Heart left ventricle (tissue), 13 donors: ENCODE measurements at regions not wholly inside any gene's neighbourhood (a gene's known extent, or its start where the extent isn't known, plus 50 kb on each side); places are given as distances from the start of the nearest gene placed in this dataset.
"Not testable (repeated sequence)": the region's sequence is repeated elsewhere in the genome, so short reads cannot be mapped to it uniquely, and the experiment has no call there.

Experiments
- POLR2A ChIP-seq, 2 donors: fragments of 450-650 bp; IDR thresholded peaks; one replicate each; pipeline ENCODE4 v1.6.1; 2017; ENCODE audit warnings: antibody characterized with exemption in 2 of 2, mild to moderate bottlenecking in 2 of 2, moderate library complexity in 2 of 2
- TF ChIP-seq, protein P1 (sequence below), 12 donors: fragments of 200-600 bp; sonication (generic) in 4 of 12; IDR thresholded peaks; one replicate each; pipeline versions ENCODE4 v1.5.0 to v1.8.0; 2018 to 2022; ENCODE audit warnings: antibody characterized with exemption in 12 of 12, mild to moderate bottlenecking in 5 of 12
- donor health status: ischemic (EF 13 %, LVEDD 7.1; RV severe dilation, severe dysfunction).
- donor health status: DM: no; HTN: yes; CAD: no.
- donor health status: DM: no; HTN: no; CAD: no.
- donor health status: ischemic (EF 25% LVEDD 6.9; RV normal size, moderate dysfunction).
- donor health status: ischemic (EF 25% LVEDD 5.7; RV mildly dilated, moderate dysfunction).
- donor health status: ischemic (EF 35%, LVEDD 5.7; RV mildly dilated, moderate dysfunction).
- donor health status: nonischemic (EF 11% LVEDD 7.7; RV severe dilation, severe dysfunction).
- donor health status: DM: yes; HTN: yes; CAD: no.
- donor health status: PGD.
- donor health status: ischemic (EF 29% LVEDD 5.4; RV normal size, mild dysfunction).
- donor health status: nonischemic (EF 23%, LVEDD 6.1; RV moderate dilation, normal function).

DNA sequence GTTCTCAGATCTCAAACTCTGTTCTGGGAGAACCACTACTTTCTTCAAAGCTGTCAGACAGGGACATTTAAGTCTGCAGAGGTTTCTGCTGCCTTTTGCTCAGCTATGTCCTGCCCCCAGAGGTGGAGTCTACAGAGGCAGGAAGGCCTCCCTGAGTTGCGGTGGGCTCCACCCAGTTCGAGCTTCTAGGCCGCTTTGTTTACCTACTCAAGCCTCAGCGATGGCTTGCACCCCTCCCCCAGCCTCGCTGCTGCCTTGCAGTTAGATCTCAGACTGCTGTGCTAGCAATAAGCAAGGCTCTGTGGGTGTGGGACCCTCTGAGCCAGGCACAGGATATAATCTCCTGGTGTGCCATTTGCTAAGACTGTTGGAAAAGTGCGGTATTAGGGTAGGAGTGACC lies 115.1 kb downstream of the YIPF5 start:
- TF ChIP-seq POLR2A (IDR thresholded peaks at IDR 0.05): not testable (repeated sequence)
- TF ChIP-seq, protein P1, sequence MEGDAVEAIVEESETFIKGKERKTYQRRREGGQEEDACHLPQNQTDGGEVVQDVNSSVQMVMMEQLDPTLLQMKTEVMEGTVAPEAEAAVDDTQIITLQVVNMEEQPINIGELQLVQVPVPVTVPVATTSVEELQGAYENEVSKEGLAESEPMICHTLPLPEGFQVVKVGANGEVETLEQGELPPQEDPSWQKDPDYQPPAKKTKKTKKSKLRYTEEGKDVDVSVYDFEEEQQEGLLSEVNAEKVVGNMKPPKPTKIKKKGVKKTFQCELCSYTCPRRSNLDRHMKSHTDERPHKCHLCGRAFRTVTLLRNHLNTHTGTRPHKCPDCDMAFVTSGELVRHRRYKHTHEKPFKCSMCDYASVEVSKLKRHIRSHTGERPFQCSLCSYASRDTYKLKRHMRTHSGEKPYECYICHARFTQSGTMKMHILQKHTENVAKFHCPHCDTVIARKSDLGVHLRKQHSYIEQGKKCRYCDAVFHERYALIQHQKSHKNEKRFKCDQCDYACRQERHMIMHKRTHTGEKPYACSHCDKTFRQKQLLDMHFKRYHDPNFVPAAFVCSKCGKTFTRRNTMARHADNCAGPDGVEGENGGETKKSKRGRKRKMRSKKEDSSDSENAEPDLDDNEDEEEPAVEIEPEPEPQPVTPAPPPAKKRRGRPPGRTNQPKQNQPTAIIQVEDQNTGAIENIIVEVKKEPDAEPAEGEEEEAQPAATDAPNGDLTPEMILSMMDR (IDR thresholded peaks at IDR 0.05): not testable (repeated sequence)
